ENCODE measurements at regions not wholly inside any gene's neighbourhood (a gene's known extent, or its start where the extent isn't known, plus 50 kb on each side); places are given as distances from the start of the nearest gene placed in this dataset.

- no peaks in the 10 kb centered on the region for H3K36me3 Mint-ChIP-seq (ENCODE audit: insufficient read depth)
- H3K27me3 Mint-ChIP-seq, result peaks cover 29% of the 10 kb centered on the region
- peaks cover 4% of the 10 kb centered on the region for H3K4me1 Mint-ChIP-seq (ENCODE audit: low read depth)
- H3K4me3 Mint-ChIP-seq (ENCODE audit: low read depth), result no peak overlapping the region
- H3K27ac Mint-ChIP-seq, result no peak overlapping the region
- peaks cover 9% of the 10 kb centered on the region for H3K9me3 Mint-ChIP-seq (ENCODE audit: low read depth)
- no peak for TF ChIP-seq CTCF (IDR thresholded peaks at IDR 0.05; ENCODE audit: unreplicated experiment)
- no peak for DNase-seq (ENCODE audit: low spot score, unreplicated experiment)
These were observed 269.5 kb upstream of the ZFHX3 start for GRCh38 chr16:73317321-73317857.

DNA sequence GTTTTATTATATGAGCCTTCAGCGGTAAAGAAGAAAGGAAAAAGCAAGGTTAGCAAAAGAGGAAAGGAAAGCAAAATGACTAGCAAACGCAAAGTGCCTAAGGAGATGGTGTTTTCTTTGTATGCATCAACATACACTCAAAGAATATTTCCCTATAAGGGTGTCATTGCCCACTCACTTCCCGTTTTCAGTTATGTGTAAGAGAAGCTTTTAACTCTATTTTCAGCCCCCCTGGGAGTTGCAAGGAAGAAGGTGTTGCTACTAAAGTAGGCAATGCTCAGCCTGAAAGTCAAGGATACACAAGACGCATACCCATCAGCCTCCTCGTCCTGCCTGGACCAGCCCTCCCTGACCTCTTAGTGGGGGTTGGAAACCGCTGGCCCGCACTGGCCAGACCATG, 267.7 kb upstream of the ZFHX3 start:
- Mint-ChIP-seq H3K4me3 (ENCODE audit: low read depth) (no peak overlapping the region), H3K9me3 (ENCODE audit: low read depth) (peaks cover 9% of the 10 kb centered on the region), H3K27me3 (peaks cover 19% of the 10 kb centered on the region), H3K27ac (no peak overlapping the region), H3K36me3 (ENCODE audit: insufficient read depth) (no peaks in the 10 kb centered on the region), H3K4me1 (ENCODE audit: low read depth) (no peaks in the 10 kb centered on the region)
- no peak for DNase-seq (ENCODE audit: low spot score, unreplicated experiment)
- TF ChIP-seq CTCF (IDR thresholded peaks at IDR 0.05; ENCODE audit: unreplicated experiment), result no peak

GRCh38 chr16:73313950-73314349, 266.0 kb upstream of the ZFHX3 start:
- H3K9me3 Mint-ChIP-seq (ENCODE audit: low read depth), result peaks cover 9% of the 10 kb centered on the region
- no peak overlapping the region for H3K27ac Mint-ChIP-seq
- no peaks in the 10 kb centered on the region for H3K36me3 Mint-ChIP-seq (ENCODE audit: insufficient read depth)
- no peak overlapping the region for H3K4me3 Mint-ChIP-seq (ENCODE audit: low read depth)
- no peaks in the 10 kb centered on the region for H3K4me1 Mint-ChIP-seq (ENCODE audit: low read depth)
- peaks cover 14% of the 10 kb centered on the region for H3K27me3 Mint-ChIP-seq
- no peak for TF ChIP-seq CTCF (IDR thresholded peaks at IDR 0.05; ENCODE audit: unreplicated experiment)
- no peak for DNase-seq (ENCODE audit: low spot score, unreplicated experiment)

DNA sequence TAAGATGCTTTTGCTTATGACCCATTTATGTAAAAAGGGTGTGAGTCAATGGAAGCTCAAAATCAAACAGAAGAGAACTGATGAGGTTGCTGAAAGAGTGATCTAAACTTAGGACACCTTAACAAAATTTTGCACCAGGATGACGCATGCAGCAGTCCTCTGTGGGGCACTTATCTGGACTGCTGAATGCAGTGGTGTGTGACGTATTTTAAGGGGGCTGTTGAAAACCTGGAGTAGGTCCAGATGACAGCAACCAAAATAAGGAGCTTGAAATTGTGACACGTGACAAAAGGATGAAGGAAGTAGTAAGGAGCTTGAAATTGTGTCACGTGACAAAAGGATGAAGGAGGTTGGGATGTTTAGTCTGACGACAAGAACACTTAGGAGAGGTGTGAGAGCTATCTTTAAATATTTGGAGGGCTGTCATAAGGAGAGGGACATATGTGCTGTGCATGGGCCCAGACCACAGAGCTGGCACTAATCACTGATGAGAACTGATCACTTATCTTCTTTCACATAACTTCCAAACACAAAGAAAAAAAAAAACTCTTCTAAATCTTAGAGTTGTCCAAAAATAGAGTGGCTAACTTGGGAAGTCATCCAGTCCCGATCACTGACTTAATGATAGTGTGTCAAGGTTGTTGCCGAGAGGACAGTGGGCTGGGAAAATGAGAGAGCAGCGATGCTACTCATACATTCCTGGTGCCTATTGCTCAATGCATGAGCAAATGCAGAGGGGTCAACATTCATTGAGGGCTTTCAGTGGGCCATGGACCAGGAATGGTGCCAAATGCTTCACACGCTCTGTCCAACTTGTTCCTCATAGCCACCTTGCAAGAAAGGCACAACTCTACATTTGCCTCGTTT, 264.2 kb upstream of the ZFHX3 start:
- no peak for DNase-seq (ENCODE audit: low spot score, unreplicated experiment)
- peaks cover 9% of the 10 kb centered on the region for H3K9me3 Mint-ChIP-seq (ENCODE audit: low read depth)
- no peak overlapping the region for H3K4me3 Mint-ChIP-seq (ENCODE audit: low read depth)
- H3K27me3 Mint-ChIP-seq, result peaks cover 20% of the 10 kb centered on the region
- H3K4me1 Mint-ChIP-seq (ENCODE audit: low read depth), result no peaks in the 10 kb centered on the region
- no peak for TF ChIP-seq CTCF (IDR thresholded peaks at IDR 0.05; ENCODE audit: unreplicated experiment)
- H3K27ac Mint-ChIP-seq, result no peak overlapping the region
- no peaks in the 10 kb centered on the region for H3K36me3 Mint-ChIP-seq (ENCODE audit: insufficient read depth)

DNA sequence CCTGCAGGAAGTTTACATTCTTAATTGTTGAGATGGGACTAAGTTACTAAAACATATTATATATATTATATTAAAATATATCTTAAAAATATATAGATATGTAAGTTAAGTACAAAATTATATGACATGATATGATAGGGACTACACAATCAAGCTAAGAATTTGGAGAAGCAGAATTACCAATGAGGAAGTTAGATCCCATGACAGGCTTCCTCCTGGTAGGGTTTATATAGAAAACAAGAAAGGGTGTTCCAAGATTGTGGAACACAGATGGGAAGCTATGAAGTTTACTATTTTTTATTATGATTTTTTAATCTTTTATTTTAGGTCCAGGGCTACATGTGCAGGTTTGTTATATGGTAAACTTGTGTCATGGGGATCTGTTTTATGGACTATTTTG, 260.8 kb upstream of the ZFHX3 start:
- Mint-ChIP-seq H3K4me1 (ENCODE audit: low read depth) (peaks cover 6% of the 10 kb centered on the region), H3K36me3 (ENCODE audit: insufficient read depth) (no peaks in the 10 kb centered on the region), H3K27me3 (peaks cover 23% of the 10 kb centered on the region), H3K9me3 (ENCODE audit: low read depth) (peaks cover 3% of the 10 kb centered on the region), H3K27ac (no peak overlapping the region), H3K4me3 (ENCODE audit: low read depth) (no peak overlapping the region)
- TF ChIP-seq CTCF (IDR thresholded peaks at IDR 0.05; ENCODE audit: unreplicated experiment), result no peak
- no peak for DNase-seq (ENCODE audit: low spot score, unreplicated experiment)
